H9 (cell line): ENCODE measurements at regions not wholly inside any gene's neighbourhood (a gene's known extent, or its start where the extent isn't known, plus 50 kb on each side); places are given as distances from the start of the nearest gene placed in this dataset.

Source experiments
- DNase-seq: peaks from one replicate; pipeline ENCODE4 v3.0.0-alpha.2; 2017
- H2AFZ ChIP-seq: one replicate; pipeline ENCODE4 v1.6.1; 2013; ENCODE audit warnings: mild to moderate bottlenecking, low read length, control low read depth, moderate library complexity
- H2AK5ac ChIP-seq: 2 replicates; pipeline ENCODE4 v1.6.1; 2013; ENCODE audit warnings: low read length, control low read depth, mixed read lengths; ENCODE audit not compliant: insufficient read length
- H2BK120ac ChIP-seq: one replicate; pipeline ENCODE4 v1.6.1; 2013; ENCODE audit warnings: low read depth, mild to moderate bottlenecking, low read length, control low read depth, inconsistent platforms; ENCODE audit not compliant: poor library complexity, severe bottlenecking
- H2BK12ac ChIP-seq: 2 replicates; pipeline ENCODE4 v1.6.1; 2013; ENCODE audit warnings: low read length, control low read depth, mixed read lengths, low read depth; ENCODE audit not compliant: insufficient read length
- H2BK15ac ChIP-seq: 2 replicates; pipeline ENCODE4 v1.6.1; 2013; ENCODE audit warnings: low read depth, low read length, control low read depth
- H2BK20ac ChIP-seq: one replicate; pipeline ENCODE4 v1.6.1; 2013; ENCODE audit warnings: low read depth, mild to moderate bottlenecking, low read length, control low read depth, inconsistent platforms; ENCODE audit not compliant: poor library complexity, severe bottlenecking
- H2BK5ac ChIP-seq: 2 replicates; pipeline ENCODE4 v1.6.1; 2013; ENCODE audit warnings: low read length, control low read depth, mixed read lengths; ENCODE audit not compliant: insufficient read length
- H3K14ac ChIP-seq: 2 replicates; pipeline ENCODE4 v1.6.1; 2013; ENCODE audit warnings: low read length, control low read depth; ENCODE audit not compliant: insufficient read depth
- H3K18ac ChIP-seq: 2 replicates; pipeline ENCODE4 v1.6.1; 2013; ENCODE audit warnings: low read depth, mild to moderate bottlenecking, mixed read lengths, low read length, control low read depth; ENCODE audit not compliant: insufficient read length
- H3K23ac ChIP-seq: 2 replicates; pipeline ENCODE4 v1.6.1; 2013; ENCODE audit warnings: low read length, control low read depth, mixed read lengths, low read depth; ENCODE audit not compliant: insufficient read length
- H3K23me2 ChIP-seq: 2 replicates; pipeline ENCODE4 v1.6.1; 2013; ENCODE audit warnings: low read depth, mild to moderate bottlenecking, mixed read lengths, low read length, control low read depth; ENCODE audit not compliant: insufficient read length, poor library complexity, severe bottlenecking
- H3K27ac ChIP-seq: 2 replicates; pipeline ENCODE4 v1.5.1; 2013; ENCODE audit warnings: low read length, control low read depth, mixed read lengths, low read depth; ENCODE audit not compliant: insufficient read length
- H3K27me3 ChIP-seq: 2 replicates; pipeline ENCODE4 v1.6.1; 2013; ENCODE audit warnings: low read length, control low read depth, inconsistent platforms; ENCODE audit not compliant: insufficient read depth
- H3K4ac ChIP-seq: 2 replicates; pipeline ENCODE4 v1.6.1; 2013; ENCODE audit warnings: low read depth, mild to moderate bottlenecking, control low read depth, inconsistent platforms, low read length, moderate library complexity
- H3K4me1 ChIP-seq: 2 replicates; pipeline ENCODE4 v1.6.1; 2013; ENCODE audit warnings: low read length, control low read depth, inconsistent platforms; ENCODE audit not compliant: insufficient read depth
- H3K4me2 ChIP-seq: 2 replicates; pipeline ENCODE4 v1.6.1; 2013; ENCODE audit warnings: low read length, control low read depth, mixed read lengths; ENCODE audit not compliant: insufficient read length, insufficient read depth
- H3K56ac ChIP-seq: 2 replicates; pipeline ENCODE4 v1.6.1; 2013; ENCODE audit warnings: low read depth, mild to moderate bottlenecking, mixed read lengths, low read length, control low read depth; ENCODE audit not compliant: insufficient read length
- H3K79me1 ChIP-seq: 2 replicates; pipeline ENCODE4 v1.6.1; 2013; ENCODE audit warnings: low read depth, mild to moderate bottlenecking, moderate library complexity, low read length, control low read depth, inconsistent platforms; ENCODE audit not compliant: insufficient read depth, poor library complexity, severe bottlenecking
- H3K79me2 ChIP-seq: 2 replicates; pipeline ENCODE4 v1.6.1; 2013; ENCODE audit warnings: low read length, control low read depth, inconsistent platforms; ENCODE audit not compliant: insufficient read depth
- H3K9ac ChIP-seq: 2 replicates; pipeline ENCODE4 v1.6.1; 2013; ENCODE audit warnings: low read length, control low read depth, mixed read lengths; ENCODE audit not compliant: insufficient read length; ENCODE audit errors: extremely low read depth
- H3K9me3 ChIP-seq: one replicate; pipeline ENCODE4 v1.6.1; 2013; ENCODE audit warnings: low read depth, low read length, inconsistent platforms; ENCODE audit not compliant: control insufficient read depth
- H3T11ph ChIP-seq: one replicate; pipeline ENCODE4 v1.6.1; 2013; ENCODE audit warnings: mild to moderate bottlenecking, low read length, control low read depth, inconsistent platforms
- H4K20me1 ChIP-seq: one replicate; pipeline ENCODE4 v1.6.1; 2013; ENCODE audit not compliant: control insufficient read depth, insufficient read length, insufficient read depth
- H4K5ac ChIP-seq: 2 replicates; pipeline ENCODE4 v1.6.1; 2013; ENCODE audit warnings: low read depth, mild to moderate bottlenecking, mixed read lengths, low read length, control low read depth; ENCODE audit not compliant: insufficient read length
- H4K8ac ChIP-seq: replicated peaks from 2 replicates; pipeline ENCODE4 v1.6.1; 2013; ENCODE audit warnings: low read length, control low read depth, mixed read lengths, low read depth; ENCODE audit not compliant: insufficient read length
- H4K91ac ChIP-seq: 2 replicates; pipeline ENCODE4 v1.6.1; 2013; ENCODE audit warnings: low read depth, mild to moderate bottlenecking, moderate library complexity, mixed read lengths, low read length, control low read depth; ENCODE audit not compliant: insufficient read length
- H3K27ac Mint-ChIP-seq, 3 experiments: 2 replicates in 2 of 3; 3 replicates in 1 of 3; pipeline ENCODE4 v1.8.0; 2020 to 2021; ENCODE audit warnings: mixed read lengths in 3 of 3, mild to moderate bottlenecking in 1 of 3, moderate library complexity in 1 of 3
- H3K27me3 Mint-ChIP-seq: 2 replicates; pipeline ENCODE4 v1.8.0; 2021; ENCODE audit warnings: low read depth, mild to moderate bottlenecking, moderate library complexity, mixed read lengths
- H3K36me3 Mint-ChIP-seq, 3 experiments: 2 replicates in 2 of 3; 3 replicates in 1 of 3; pipeline ENCODE4 v1.8.0; 2020 to 2021; ENCODE audit warnings: low read depth in 3 of 3, mixed read lengths in 3 of 3; ENCODE audit not compliant: insufficient read depth in 1 of 3
- H3K4me1 Mint-ChIP-seq, 2 experiments: 2 replicates each; pipeline ENCODE4 v1.8.0; 2020; ENCODE audit warnings: mixed read lengths in 2 of 2
- H3K4me3 Mint-ChIP-seq, 2 experiments: 2 replicates in 1 of 2; 3 replicates in 1 of 2; pipeline ENCODE4 v1.8.0; 2020 to 2021; ENCODE audit warnings: mild to moderate bottlenecking in 2 of 2, mixed read lengths in 2 of 2, moderate library complexity in 1 of 2
- H3K9me3 Mint-ChIP-seq, 2 experiments: 2 replicates in 1 of 2; 3 replicates in 1 of 2; pipeline ENCODE4 v1.8.0; 2020; ENCODE audit warnings: mild to moderate bottlenecking in 2 of 2, mixed read lengths in 2 of 2, moderate library complexity in 1 of 2
- TF ChIP-seq, protein P1 (sequence below): fragments of 200-600 bp; sonication (generic); conservative IDR thresholded peaks from 3 replicates; pipeline ENCODE4 v1.8.0; 2021; ENCODE audit warnings: antibody characterized with exemption, mild to moderate bottlenecking

DNA sequence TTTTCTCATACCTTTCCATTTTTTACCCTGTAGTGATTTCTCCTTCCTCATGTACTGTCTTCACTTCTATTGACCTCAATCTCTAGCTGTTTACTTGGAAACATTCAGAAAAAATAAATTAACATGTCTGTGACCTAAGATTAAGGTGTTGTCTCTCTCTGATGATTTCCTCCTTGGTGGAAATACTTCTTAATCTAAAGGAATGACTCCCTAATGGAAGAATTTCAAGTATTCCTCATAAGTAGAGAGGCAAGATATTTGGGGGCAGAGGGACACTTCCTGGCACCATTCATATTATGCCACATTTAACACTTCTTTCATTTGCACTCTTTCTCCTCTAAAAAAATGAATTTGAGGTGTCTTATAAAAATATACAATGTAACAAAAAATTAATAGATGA, 202.8 kb downstream of the NEBL start:
- no peak for DNase-seq
- Histone ChIP-seq H3K23me2 (no peaks in the 10 kb centered on the region), H4K8ac (no peak overlapping the region), H4K20me1 (no peaks in the 10 kb centered on the region), H3K23ac (no peak overlapping the region), H2BK20ac (no peak overlapping the region), H2AFZ (no peak overlapping the region), H2BK15ac (no peak overlapping the region), H2AK5ac (no peak overlapping the region), H4K5ac (no peak overlapping the region), H3K79me2 (no peaks in the 10 kb centered on the region), H3K9ac (no peak overlapping the region), H3K4me2 (no peak overlapping the region), H4K91ac (no peak overlapping the region), H3K56ac (no peak overlapping the region), H2BK120ac (no peak overlapping the region), H3K27me3 (no peaks in the 10 kb centered on the region), H3K4ac (no peak overlapping the region), H3K79me1 (no peaks in the 10 kb centered on the region), H3K14ac (no peak overlapping the region), H2BK12ac (no peak overlapping the region), H2BK5ac (no peak overlapping the region), H3K27ac (peak overlapping the region; percentile 32), H3T11ph (no peak overlapping the region), H3K18ac (no peak overlapping the region), H3K9me3 (no peaks in the 10 kb centered on the region), H3K4me1 (no peaks in the 10 kb centered on the region; the same call in 1 of the 2 replicates)
- H3K27me3 Mint-ChIP-seq: peaks cover 2% of the 10 kb centered on the region; the same call in 1 of the 2 replicates
- peaks cover 0 to 6% (median 0%) of the 10 kb centered on the region in 3 experiments; a peak in 1 of 7 replicates for H3K36me3 Mint-ChIP-seq
- H3K27ac Mint-ChIP-seq: peak overlapping the region in 1 of 3 experiments; percentile 31; a peak in 4 of 7 replicates
- H3K4me3 Mint-ChIP-seq: no peak overlapping the region
- H3K9me3 Mint-ChIP-seq: no peaks in the 10 kb centered on the region
- peaks cover 42 to 51% of the 10 kb centered on the region in 2 experiments for H3K4me1 Mint-ChIP-seq
- TF ChIP-seq, protein P1, sequence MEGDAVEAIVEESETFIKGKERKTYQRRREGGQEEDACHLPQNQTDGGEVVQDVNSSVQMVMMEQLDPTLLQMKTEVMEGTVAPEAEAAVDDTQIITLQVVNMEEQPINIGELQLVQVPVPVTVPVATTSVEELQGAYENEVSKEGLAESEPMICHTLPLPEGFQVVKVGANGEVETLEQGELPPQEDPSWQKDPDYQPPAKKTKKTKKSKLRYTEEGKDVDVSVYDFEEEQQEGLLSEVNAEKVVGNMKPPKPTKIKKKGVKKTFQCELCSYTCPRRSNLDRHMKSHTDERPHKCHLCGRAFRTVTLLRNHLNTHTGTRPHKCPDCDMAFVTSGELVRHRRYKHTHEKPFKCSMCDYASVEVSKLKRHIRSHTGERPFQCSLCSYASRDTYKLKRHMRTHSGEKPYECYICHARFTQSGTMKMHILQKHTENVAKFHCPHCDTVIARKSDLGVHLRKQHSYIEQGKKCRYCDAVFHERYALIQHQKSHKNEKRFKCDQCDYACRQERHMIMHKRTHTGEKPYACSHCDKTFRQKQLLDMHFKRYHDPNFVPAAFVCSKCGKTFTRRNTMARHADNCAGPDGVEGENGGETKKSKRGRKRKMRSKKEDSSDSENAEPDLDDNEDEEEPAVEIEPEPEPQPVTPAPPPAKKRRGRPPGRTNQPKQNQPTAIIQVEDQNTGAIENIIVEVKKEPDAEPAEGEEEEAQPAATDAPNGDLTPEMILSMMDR: no peak
